GM21737 (cell line): ENCODE measurements at regions not wholly inside any gene's neighbourhood (a gene's known extent, or its start where the extent isn't known, plus 50 kb on each side); places are given as distances from the start of the nearest gene placed in this dataset.

ENCODE experiments used
- ATAC-seq: cut with Tn5 transposase; IDR thresholded peaks from one replicate; pipeline ENCODE4 v1.9.1; 2021; ENCODE audit warnings: mild to moderate bottlenecking, moderate library complexity; ENCODE audit not compliant: unreplicated experiment

DNA sequence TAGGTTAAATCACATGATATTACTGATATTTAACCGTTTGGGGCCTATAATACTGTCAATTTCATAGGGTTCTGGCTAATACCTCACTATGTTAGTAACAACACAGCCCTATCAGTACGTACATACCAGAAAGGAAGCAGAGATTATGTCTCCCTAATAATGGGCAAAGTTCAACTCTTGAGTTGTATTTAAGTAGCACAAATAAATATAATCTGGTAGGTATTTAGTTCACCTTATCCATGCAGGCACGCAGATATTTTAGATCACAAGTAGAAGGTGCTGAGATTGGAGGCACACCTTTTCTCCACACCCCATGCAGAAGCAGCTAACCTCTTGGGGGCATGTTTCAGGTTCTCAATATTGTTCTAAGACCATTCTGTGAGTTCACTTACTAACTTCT is 118.9 kb downstream of the IRS1 start:
- no peak for ATAC-seq

DNA sequence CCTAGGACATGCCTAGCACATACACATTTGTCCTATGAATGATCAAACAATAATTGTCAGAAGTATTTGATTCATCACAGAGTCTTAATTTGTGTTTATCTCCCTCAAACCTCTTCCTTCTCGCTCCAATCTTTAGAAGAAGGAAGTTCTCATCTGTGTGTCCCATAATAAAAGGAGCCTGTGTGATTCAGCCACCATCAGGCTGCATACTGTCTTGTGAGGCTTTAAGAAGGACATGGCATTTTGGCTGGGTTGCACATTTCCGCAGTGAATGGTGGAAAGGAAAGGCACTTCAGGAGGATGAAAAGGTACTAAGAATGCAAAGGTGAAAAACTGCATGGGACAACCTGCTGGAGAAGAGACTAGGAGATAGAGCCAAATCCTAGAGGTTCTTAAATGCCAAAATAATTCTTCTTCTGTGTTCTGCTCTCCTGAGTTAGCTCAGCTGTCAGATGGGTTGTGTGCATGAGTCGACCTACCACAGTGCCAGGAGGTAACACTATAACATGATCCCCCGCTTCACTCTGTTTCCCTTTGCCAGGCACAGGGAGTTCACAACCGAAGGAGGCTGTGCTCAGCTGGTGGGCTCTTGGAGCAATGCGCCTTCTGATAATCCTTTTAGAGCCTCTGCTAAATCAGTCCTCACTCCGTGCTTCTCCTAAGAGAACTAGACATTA is 120.1 kb downstream of the IRS1 start:
- no peak for ATAC-seq

DNA sequence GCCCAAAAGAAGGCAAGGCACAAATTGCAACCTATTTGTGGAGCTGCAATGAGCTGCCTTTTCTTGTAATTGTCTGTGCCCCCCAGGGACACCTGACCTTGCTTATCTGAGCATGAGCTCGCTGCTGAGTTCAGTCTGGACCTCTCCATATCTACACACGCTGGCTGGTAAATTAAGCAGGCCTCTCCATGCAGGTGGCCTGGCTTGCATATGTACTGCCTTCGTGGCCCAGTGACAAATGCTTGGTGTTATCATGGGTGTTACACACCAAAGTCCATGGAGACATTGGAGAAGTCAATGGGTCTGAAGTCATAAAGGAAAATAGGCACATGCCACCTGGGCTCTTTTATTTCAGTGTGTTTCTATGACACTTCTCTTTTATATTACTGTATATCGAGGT is 121.2 kb downstream of the IRS1 start:
- ATAC-seq = no peak

DNA sequence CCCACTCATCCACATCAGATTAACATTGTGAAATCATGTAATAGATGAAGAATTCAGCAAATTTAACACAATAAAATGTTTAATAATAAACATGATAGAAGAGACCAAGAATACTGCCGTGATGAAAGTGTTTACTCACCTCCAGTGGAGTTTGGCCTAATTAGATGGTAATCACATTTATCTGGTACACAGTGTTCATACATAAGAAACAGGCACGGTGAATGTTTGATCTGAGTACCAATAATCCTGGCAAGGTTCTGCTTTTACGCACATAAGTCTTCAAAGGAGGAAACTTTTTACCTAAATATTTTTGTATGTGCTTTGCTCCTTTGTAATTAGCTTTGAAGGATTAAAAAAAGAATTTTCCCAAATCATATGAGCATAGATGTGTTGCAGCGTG is 122.5 kb downstream of the IRS1 start:
- ATAC-seq = no peak

DNA sequence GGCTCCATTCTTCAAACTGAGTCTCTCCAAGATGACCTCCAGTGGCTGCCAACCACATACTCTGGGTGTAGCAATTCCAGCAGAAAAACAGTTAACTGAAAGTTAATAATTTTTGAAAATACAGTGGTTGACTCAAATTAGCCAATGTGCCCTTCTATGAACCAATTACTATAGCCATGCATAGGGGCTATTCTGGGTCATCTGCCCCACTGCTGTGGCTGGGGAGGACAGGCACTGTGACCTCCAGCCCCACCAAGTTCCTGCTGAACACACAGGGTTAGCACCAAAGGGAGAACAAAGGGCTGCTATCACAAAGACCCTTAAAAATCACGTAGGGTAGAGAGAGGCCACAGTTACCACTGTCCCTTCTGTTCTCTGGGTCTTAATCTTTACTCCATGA is 123.0 kb downstream of the IRS1 start:
- ATAC-seq = no peak

- no peak for ATAC-seq
Measured at GRCh38 chr2:226674123-226674522, 125.5 kb downstream of the IRS1 start.

- no peak for ATAC-seq
Measured at GRCh38 chr2:226673314-226673723, 126.3 kb downstream of the IRS1 start.

DNA sequence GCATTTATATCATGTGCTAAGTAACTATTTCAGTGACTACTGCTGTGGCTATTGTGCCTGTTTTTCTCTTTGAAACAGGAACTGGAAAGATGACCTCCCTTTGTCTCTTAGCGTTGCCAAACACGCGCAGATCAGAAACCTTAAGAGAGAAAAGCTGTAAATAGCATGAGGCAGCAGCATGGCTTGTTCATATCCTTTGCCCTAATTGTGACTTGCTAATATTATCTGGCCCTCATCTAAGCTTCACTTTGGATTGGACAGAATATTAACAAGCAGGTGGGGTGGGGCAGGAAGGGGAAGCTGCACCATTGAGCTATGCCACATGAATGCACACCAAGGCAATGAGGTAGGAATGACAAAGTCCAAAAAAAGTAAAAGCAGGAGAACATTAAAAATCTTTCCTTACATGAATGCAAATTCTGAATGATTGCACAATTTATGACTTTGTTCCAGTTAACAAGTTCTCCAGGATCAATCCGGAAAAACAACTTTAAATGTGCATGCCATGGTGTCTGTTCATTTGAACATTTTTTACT is 128.4 kb downstream of the IRS1 start:
- no peak for ATAC-seq

DNA sequence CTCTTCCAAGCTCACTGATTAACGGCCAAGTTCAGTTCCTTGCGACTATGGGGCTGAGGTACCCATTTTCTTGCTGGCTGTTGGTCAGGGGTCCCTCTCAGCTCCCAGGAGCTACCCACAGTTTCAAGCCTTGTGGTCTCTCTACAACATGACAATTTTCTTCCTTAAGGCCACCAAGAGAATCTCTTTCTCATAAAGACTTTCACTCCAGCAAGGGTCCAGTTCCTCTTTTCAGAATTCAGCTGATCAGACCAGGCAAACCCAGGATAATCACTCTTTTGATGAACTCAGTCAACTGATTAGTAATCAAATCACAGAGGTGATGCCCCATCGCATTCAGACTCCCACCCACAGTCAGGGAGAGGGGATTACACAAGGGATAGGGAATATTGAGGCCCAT is 129.7 kb downstream of the IRS1 start:
- ATAC-seq = no peak

GRCh38 chr2:226669249-226669648 is 130.4 kb downstream of the IRS1 start:
- ATAC-seq = no peak

GRCh38 chr2:226667736-226668135 is 131.9 kb downstream of the IRS1 start:
- ATAC-seq = no peak

GRCh38 chr2:226665306-226665831 is 134.3 kb downstream of the IRS1 start:
- ATAC-seq = no peak

- ATAC-seq = no peak
Measured at GRCh38 chr2:226664661-226665060, 135.0 kb downstream of the IRS1 start.

GRCh38 chr2:226664140-226664539 is 135.5 kb downstream of the IRS1 start:
- ATAC-seq = no peak

DNA sequence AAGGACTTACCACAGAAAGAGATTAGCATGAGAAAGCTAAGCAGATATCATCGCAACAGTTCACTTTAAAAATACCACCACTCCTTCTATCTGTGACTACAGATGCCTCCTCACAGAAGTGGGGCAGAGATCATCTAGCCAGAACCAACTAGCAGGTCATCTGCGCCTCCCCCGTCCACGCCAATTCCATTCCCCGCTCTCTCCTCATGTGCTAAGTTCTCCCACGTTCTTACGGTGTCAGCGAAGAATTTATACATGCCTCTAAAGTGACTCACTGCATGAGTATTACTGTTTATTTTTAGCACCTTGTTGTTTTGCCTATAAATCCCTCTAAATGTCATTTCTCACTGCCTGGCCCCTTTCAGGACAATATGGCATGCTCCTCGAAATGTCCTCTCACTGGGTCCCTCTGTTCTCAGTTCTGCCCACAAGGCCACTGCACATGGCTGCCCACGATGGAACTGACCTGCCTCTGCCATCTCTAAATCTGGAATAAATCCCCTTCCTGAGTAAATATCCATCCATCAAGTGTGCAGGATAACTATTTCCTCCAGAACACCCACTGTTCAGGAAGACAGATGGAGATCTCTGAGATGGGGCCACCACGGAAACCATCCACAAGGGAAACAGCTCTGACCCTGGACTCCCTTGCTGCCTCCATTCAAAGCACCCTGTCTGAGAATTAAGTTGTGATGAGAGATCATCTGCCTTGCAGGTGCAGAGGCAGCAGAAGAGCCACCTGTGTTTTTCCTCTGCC is 137.7 kb downstream of the IRS1 start:
- no peak for ATAC-seq

DNA sequence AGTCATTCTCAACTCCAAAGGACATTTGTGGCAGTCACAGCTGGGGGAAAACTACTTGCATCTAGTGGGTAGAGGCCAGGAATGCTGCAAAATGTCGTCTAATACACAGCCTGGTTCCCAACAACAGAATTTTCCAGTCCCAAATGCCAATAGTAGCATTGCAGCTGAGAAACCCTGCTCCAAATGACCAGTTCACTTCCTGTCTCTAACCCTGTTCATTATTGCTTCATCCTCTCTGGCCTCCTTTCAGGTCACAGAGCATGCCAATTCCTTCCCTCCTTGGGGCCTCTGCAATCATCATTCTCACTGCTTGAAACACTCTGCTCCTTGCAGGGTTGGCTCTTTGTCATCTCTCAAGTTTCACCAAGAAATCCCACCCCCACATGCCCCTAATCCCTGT is 139.1 kb downstream of the IRS1 start:
- ATAC-seq = no peak

DNA sequence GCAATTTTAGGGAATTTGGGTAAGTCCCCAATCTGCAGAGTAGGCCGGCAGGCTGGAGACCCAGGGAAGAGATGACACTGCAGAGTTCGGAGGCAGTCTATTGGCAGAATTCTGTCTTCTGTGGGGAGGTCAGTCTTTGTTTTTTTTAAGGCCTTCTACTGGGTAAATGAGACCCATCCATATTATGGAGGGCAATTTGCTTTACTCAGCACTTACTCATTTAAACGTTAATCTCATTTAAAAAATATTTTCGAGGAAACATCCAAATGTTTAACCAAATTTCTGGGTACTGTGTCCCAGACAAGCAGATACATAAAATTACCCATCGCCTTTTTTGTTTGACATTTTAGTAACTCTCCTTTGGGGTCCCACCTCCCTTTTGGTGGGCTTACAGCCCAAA is 139.5 kb downstream of the IRS1 start:
- ATAC-seq = no peak

DNA sequence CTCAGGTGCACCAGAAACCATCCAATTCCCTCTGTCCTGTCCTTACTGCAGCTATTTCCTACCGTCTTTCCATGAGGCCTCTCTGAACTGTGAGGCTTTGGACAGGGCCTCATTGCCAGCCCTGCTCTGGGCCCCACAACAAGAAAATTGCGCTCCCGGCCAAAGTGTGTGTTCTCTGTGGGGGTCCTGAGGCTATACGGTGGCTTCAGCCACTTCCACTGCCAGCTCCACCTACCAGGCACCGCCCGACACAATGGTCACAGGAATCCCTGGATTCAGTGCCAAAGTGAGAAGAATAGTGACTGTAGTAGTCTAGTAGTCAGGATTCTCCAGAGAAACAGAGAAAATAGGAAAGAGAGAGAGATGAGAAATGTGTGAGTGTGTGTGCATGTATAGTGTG is 140.2 kb downstream of the IRS1 start:
- no peak for ATAC-seq

DNA sequence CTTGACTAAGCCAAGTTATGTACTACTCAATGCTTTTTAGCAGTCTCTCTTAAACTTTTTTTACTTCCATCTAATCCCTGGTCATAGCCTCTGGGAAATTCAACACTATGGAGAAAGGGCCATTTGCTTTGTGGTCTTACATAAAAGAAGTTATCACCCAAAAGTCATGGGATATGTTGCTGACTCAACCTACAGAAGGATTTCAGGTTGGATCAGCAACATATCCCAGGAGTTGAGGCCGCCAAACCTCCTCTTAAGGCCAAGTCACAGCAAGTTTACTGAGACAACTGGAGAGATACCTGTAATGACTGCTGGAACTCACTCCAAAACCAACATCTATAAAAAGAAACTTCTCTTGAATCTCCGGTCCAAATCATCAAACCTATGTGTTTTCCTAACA is 141.1 kb downstream of the IRS1 start:
- ATAC-seq = no peak

GRCh38 chr2:226657340-226658053 is 142.1 kb downstream of the IRS1 start:
- ATAC-seq = no peak

DNA sequence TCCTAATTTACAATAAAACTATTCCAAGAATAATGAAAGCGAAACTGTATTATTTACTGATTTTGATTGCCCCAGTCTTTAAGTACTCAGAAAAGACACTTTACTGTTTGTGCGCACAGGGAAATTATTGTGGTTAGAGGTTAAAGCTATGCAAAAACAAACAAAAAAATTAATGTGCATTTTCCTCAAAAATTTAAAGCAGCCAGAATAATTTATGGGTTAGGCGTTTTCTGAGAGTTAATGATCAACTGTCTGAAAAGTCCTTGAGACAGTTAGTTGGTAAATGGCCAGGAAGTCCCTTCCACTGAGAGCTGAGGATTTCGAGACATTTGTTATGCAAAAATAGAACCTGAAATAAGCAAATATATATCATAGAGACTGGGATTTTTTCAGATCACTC is 143.3 kb downstream of the IRS1 start:
- ATAC-seq = no peak

DNA sequence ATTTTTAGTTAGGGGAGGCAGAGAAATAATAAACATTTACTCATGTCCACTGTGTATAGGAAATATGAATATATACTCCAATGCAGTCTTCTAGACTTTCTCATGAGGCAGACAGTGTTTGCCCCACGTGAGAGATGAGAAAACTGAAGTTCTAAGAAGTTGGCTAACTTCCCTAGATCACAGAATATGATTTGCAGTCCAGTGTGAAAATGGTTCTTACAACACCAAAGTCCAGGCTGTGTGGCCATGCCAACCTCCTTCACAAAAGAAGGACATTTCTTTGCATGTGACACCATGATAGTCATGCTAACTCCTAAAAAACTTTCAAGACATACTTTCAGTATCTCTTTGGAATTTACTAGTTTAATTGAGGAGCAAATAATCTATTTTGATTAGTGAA is 143.7 kb downstream of the IRS1 start:
- no peak for ATAC-seq
